Mesothelial cell of epicardium (in vitro differentiated cells): ENCODE measurements at regions not wholly inside any gene's neighbourhood (a gene's known extent, or its start where the extent isn't known, plus 50 kb on each side); places are given as distances from the start of the nearest gene placed in this dataset.
"Not testable (repeated sequence)": the region's sequence is repeated elsewhere in the genome, so short reads cannot be mapped to it uniquely, and the experiment has no call there.

Experiments used
- DNase-seq, 2 experiments: peaks; one replicate each; pipeline ENCODE4 v3.0.0; 2021; ENCODE audit warnings: low spot score in 2 of 2; ENCODE audit not compliant: unreplicated experiment in 2 of 2
- H3K27ac Mint-ChIP-seq: 2 replicates; pipeline ENCODE4 v1.8.0; 2021; ENCODE audit warnings: mixed read lengths
- H3K27me3 Mint-ChIP-seq: 2 replicates; pipeline ENCODE4 v1.8.0; 2021; ENCODE audit warnings: low read depth, mixed read lengths
- H3K36me3 Mint-ChIP-seq: 2 replicates; pipeline ENCODE4 v1.8.0; 2021; ENCODE audit warnings: mixed read lengths
- H3K4me1 Mint-ChIP-seq: 2 replicates; pipeline ENCODE4 v1.8.0; 2021; ENCODE audit warnings: mixed read lengths
- H3K4me3 Mint-ChIP-seq: 2 replicates; pipeline ENCODE4 v1.8.0; 2021; ENCODE audit warnings: mild to moderate bottlenecking, moderate library complexity, mixed read lengths
- H3K9me3 Mint-ChIP-seq: 2 replicates; pipeline ENCODE4 v1.8.0; 2021; ENCODE audit warnings: mixed read lengths
- CTCF ChIP-seq: fragments of 200-600 bp; sonication (generic); IDR thresholded peaks from one replicate; pipeline ENCODE4 v1.5.0; 2021; ENCODE audit warnings: antibody characterized with exemption; ENCODE audit not compliant: unreplicated experiment

- Mint-ChIP-seq H3K4me1 (peaks cover 18% of the 10 kb centered on the region), H3K9me3 (peaks cover 7% of the 10 kb centered on the region), H3K27ac (no peak overlapping the region), H3K4me3 (no peak overlapping the region), H3K36me3 (no peaks in the 10 kb centered on the region), H3K27me3 (no peaks in the 10 kb centered on the region)
- no peak for TF ChIP-seq CTCF
- DNase-seq, result no peak
Measured at GRCh38 chr4:108443585-108443984, 176.8 kb upstream of the RPL34 start.

GRCh38 chr4:108433832-108434231, 186.5 kb upstream of the RPL34 start:
- Mint-ChIP-seq H3K4me1 (no peaks in the 10 kb centered on the region), H3K36me3 (no peaks in the 10 kb centered on the region), H3K4me3 (no peak overlapping the region), H3K9me3 (peaks cover 3% of the 10 kb centered on the region), H3K27ac (no peak overlapping the region), H3K27me3 (no peaks in the 10 kb centered on the region)
- no peak for TF ChIP-seq CTCF
- DNase-seq, result no peak

- not testable (repeated sequence) for H3K4me3 Mint-ChIP-seq, H3K36me3 Mint-ChIP-seq, DNase-seq, H3K27me3 Mint-ChIP-seq, H3K27ac Mint-ChIP-seq, H3K9me3 Mint-ChIP-seq, H3K4me1 Mint-ChIP-seq
Measured at GRCh38 chr4:108433394-108433793, 187.0 kb upstream of the RPL34 start.

GRCh38 chr4:108432418-108432817, 188.0 kb upstream of the RPL34 start:
- H3K4me1 Mint-ChIP-seq, result no peaks in the 10 kb centered on the region
- no peak for TF ChIP-seq CTCF

GRCh38 chr4:108431986-108432385, 188.4 kb upstream of the RPL34 start:
- Mint-ChIP-seq H3K36me3 (no peaks in the 10 kb centered on the region), H3K27ac (no peak overlapping the region), H3K4me3 (no peak overlapping the region), H3K9me3 (peaks cover 3% of the 10 kb centered on the region), H3K4me1 (no peaks in the 10 kb centered on the region), H3K27me3 (no peaks in the 10 kb centered on the region)
- TF ChIP-seq CTCF, result no peak
- DNase-seq, result no peak

More at GRCh38 chr4:108432418-108432817, 188.0 kb upstream of the RPL34 start:
- H3K36me3 Mint-ChIP-seq, result no peaks in the 10 kb centered on the region
- H3K27me3 Mint-ChIP-seq, result no peaks in the 10 kb centered on the region
- no peak overlapping the region for H3K4me3 Mint-ChIP-seq
- DNase-seq, result no peak
- H3K9me3 Mint-ChIP-seq, result peaks cover 3% of the 10 kb centered on the region
- H3K27ac Mint-ChIP-seq, result no peak overlapping the region

- no peaks in the 10 kb centered on the region for H3K36me3 Mint-ChIP-seq
- TF ChIP-seq CTCF, result no peak
- no peaks in the 10 kb centered on the region for H3K4me1 Mint-ChIP-seq
- no peak overlapping the region for H3K27ac Mint-ChIP-seq
- no peaks in the 10 kb centered on the region for H3K27me3 Mint-ChIP-seq
- no peak overlapping the region for H3K4me3 Mint-ChIP-seq
- DNase-seq, result no peak
- H3K9me3 Mint-ChIP-seq, result peaks cover 3% of the 10 kb centered on the region
Measured at GRCh38 chr4:108430921-108431320, 189.5 kb upstream of the RPL34 start.
